IMR-90 (cell line): ENCODE measurements at regions not wholly inside any gene's neighbourhood (a gene's known extent, or its start where the extent isn't known, plus 50 kb on each side); places are given as distances from the start of the nearest gene placed in this dataset.

Experiments
- ATAC-seq: fragments of 200-7000 bp; cut with Tn5 transposase; 2 replicates; pipeline ENCODE4 v1.9.1; 2020; ENCODE audit warnings: low read depth, mild to moderate bottlenecking, moderate library complexity
- BruUV-seq: library from RNA; stranded (reverse); fragments of 400-500 nt; replicated peaks from 2 replicates; lab custom pipeline; 2021; lab: Mats Ljungman, UMichigan
- CTCF ChIA-PET: fragments of 300-600 bp; formaldehyde crosslinking; extraction: SDS; loops from one replicate; lab custom pipeline; 2021; ENCODE audit warnings: antibody characterized with exemption; lab: Yijun Ruan, JAX
- POLR2A ChIA-PET: fragments of 300-600 bp; sonication (Branson Sonifier 250); formaldehyde crosslinking; loops from one replicate; lab custom pipeline; 2022; ENCODE audit warnings: antibody characterized with exemption; ENCODE audit not compliant: unreplicated experiment; lab: Charles Lee
- DNase-seq: peaks from one replicate; pipeline ENCODE4 v3.0.0; 2013
- H2AFZ ChIP-seq: replicated peaks from 2 replicates; pipeline ENCODE3; 2013; ENCODE audit warnings: low read length, mild to moderate bottlenecking; ENCODE audit not compliant: poor library complexity
- H2AK5ac ChIP-seq: 2 replicates; pipeline ENCODE4 v1.6.1; 2013; ENCODE audit warnings: low read depth, low read length, inconsistent platforms
- H2AK9ac ChIP-seq: replicated peaks from 2 replicates; pipeline ENCODE3; 2013; ENCODE audit warnings: mild to moderate bottlenecking, low read depth, low read length, moderate library complexity; ENCODE audit not compliant: poor library complexity
- H2BK120ac ChIP-seq: 2 replicates; pipeline ENCODE4 v1.6.1; 2013; ENCODE audit warnings: low read depth, low read length, inconsistent platforms
- H2BK15ac ChIP-seq: 3 replicates; pipeline ENCODE4 v1.6.1; 2013; ENCODE audit warnings: low read depth, low read length, inconsistent platforms
- H2BK20ac ChIP-seq: 2 replicates; pipeline ENCODE4 v1.6.1; 2013; ENCODE audit warnings: low read depth, mild to moderate bottlenecking, inconsistent platforms, low read length, moderate library complexity
- H2BK5ac ChIP-seq: 2 replicates; pipeline ENCODE4 v1.6.1; 2013; ENCODE audit warnings: mild to moderate bottlenecking, low read depth, low read length, inconsistent platforms; ENCODE audit not compliant: poor library complexity, severe bottlenecking
- H3K14ac ChIP-seq: replicated peaks from 2 replicates; pipeline ENCODE4 v1.6.1; 2013; ENCODE audit warnings: low read depth, low read length, inconsistent platforms
- H3K18ac ChIP-seq: 2 replicates; pipeline ENCODE4 v1.6.1; 2013; ENCODE audit warnings: low read depth, low read length, control low read depth
- H3K23ac ChIP-seq: 2 replicates; pipeline ENCODE4 v1.6.1; 2013; ENCODE audit warnings: low read depth, low read length, inconsistent platforms
- H3K27ac ChIP-seq: 2 replicates; pipeline ENCODE4 v1.5.1; 2013; ENCODE audit warnings: mild to moderate bottlenecking, control low read depth, low read length; ENCODE audit not compliant: insufficient read depth
- H3K27me3 ChIP-seq: 2 replicates; pipeline ENCODE4 v1.6.1; 2013; ENCODE audit warnings: low read length; ENCODE audit not compliant: control insufficient read depth, insufficient read depth
- H3K36me3 ChIP-seq: 2 replicates; pipeline ENCODE4 v1.6.1; 2013; ENCODE audit warnings: low read length, mixed read lengths; ENCODE audit not compliant: control insufficient read depth, insufficient read depth
- H3K4ac ChIP-seq: 2 replicates; pipeline ENCODE4 v1.6.1; 2013; ENCODE audit warnings: low read depth, low read length, inconsistent platforms
- H3K4me1 ChIP-seq: 2 replicates; pipeline ENCODE4 v1.6.1; 2013; ENCODE audit warnings: low read length, mixed read lengths; ENCODE audit not compliant: control insufficient read depth, insufficient read depth
- H3K4me2 ChIP-seq: 2 replicates; pipeline ENCODE4 v1.6.1; 2013; ENCODE audit warnings: low read depth, mild to moderate bottlenecking, control low read depth, low read length, moderate library complexity
- H3K4me3 ChIP-seq: 2 replicates; pipeline ENCODE4 v1.5.1; 2013; ENCODE audit warnings: low read depth, mild to moderate bottlenecking, control low read depth, low read length, moderate library complexity; ENCODE audit not compliant: insufficient read depth
- H3K56ac ChIP-seq: 2 replicates; pipeline ENCODE4 v1.6.1; 2013; ENCODE audit warnings: low read length, inconsistent platforms; ENCODE audit not compliant: insufficient read depth; ENCODE audit errors: extremely low read depth
- H3K79me1 ChIP-seq, 2 experiments: 2 replicates each; pipeline ENCODE4 v1.6.1; 2013; ENCODE audit warnings: low read length in 2 of 2, inconsistent platforms in 1 of 2, low read depth in 1 of 2
- H3K9ac ChIP-seq: 2 replicates; pipeline ENCODE4 v1.6.1; 2013; ENCODE audit warnings: low read depth, low read length, control low read depth
- H3K9me1 ChIP-seq: 2 replicates; pipeline ENCODE4 v1.6.1; 2013; ENCODE audit warnings: low read length, inconsistent platforms; ENCODE audit not compliant: insufficient read depth
- H3K9me3 ChIP-seq: 2 replicates; pipeline ENCODE4 v1.6.1; 2013; ENCODE audit warnings: low read length; ENCODE audit not compliant: control insufficient read depth, insufficient read depth
- H4K20me1 ChIP-seq: 2 replicates; pipeline ENCODE4 v1.6.1; 2013; ENCODE audit warnings: low read length, inconsistent platforms; ENCODE audit not compliant: insufficient read depth
- H4K5ac ChIP-seq: 2 replicates; pipeline ENCODE4 v1.6.1; 2013; ENCODE audit warnings: mild to moderate bottlenecking, low read depth, low read length, control low read depth
- H4K8ac ChIP-seq, 2 experiments: 2 replicates each; pipeline ENCODE4 v1.6.1; 2013; ENCODE audit warnings: low read depth in 2 of 2, low read length in 2 of 2, control low read depth in 1 of 2, inconsistent platforms in 1 of 2
- H4K91ac ChIP-seq: 2 replicates; pipeline ENCODE4 v1.6.1; 2013; ENCODE audit warnings: low read depth, low read length, inconsistent platforms; ENCODE audit not compliant: insufficient read depth
- BHLHE40 ChIP-seq: fragments of 150-350 bp; IDR thresholded peaks from 2 replicates; pipeline ENCODE4 v1.6.1; 2016; ENCODE audit warnings: mild to moderate bottlenecking, low read depth, low read length
- CEBPB ChIP-seq: IDR thresholded peaks from 2 replicates; pipeline ENCODE4 v1.6.1; 2012; ENCODE audit warnings: low read depth, low read length, improper control_type of control experiment
- CHD1 ChIP-seq: IDR thresholded peaks from 2 replicates; pipeline ENCODE4 v1.6.1; 2012; ENCODE audit warnings: low read depth, low read length, improper control_type of control experiment
- FOS ChIP-seq: fragments of 150-350 bp; IDR thresholded peaks from 2 replicates; pipeline ENCODE4 v1.6.1; 2016; ENCODE audit warnings: low read depth, low read length
- MAFK ChIP-seq: IDR thresholded peaks from 2 replicates; pipeline ENCODE4 v1.6.1; 2012; ENCODE audit warnings: low read depth, low read length, improper control_type of control experiment
- MAZ ChIP-seq: IDR thresholded peaks from 2 replicates; pipeline ENCODE4 v1.6.1; 2012; ENCODE audit warnings: low read depth, mild to moderate bottlenecking, low read length, improper control_type of control experiment, moderate library complexity, borderline replicate concordance
- MXI1 ChIP-seq: IDR thresholded peaks from 2 replicates; pipeline ENCODE4 v1.6.1; 2012; ENCODE audit warnings: low read depth, mild to moderate bottlenecking, low read length, moderate library complexity, borderline replicate concordance
- NFE2L2 ChIP-seq: fragments of 150-350 bp; IDR thresholded peaks from 2 replicates; pipeline ENCODE4 v1.6.1; 2016; ENCODE audit warnings: low read depth, mild to moderate bottlenecking, low read length
- POLR2A ChIP-seq: IDR thresholded peaks from 2 replicates; pipeline ENCODE4 v1.6.1; 2012; ENCODE audit warnings: mild to moderate bottlenecking, low read depth, low read length
- RAD21 ChIP-seq: IDR thresholded peaks from 2 replicates; pipeline ENCODE4 v1.6.1; 2012; ENCODE audit warnings: low read length, improper control_type of control experiment
- RCOR1 ChIP-seq: IDR thresholded peaks from 2 replicates; pipeline ENCODE4 v1.6.1; 2012; ENCODE audit warnings: mild to moderate bottlenecking, low read length, improper control_type of control experiment; ENCODE audit not compliant: insufficient replicate concordance
- RFX5 ChIP-seq: IDR thresholded peaks from 2 replicates; pipeline ENCODE4 v1.8.0; 2012; ENCODE audit warnings: low read depth, mild to moderate bottlenecking, low read length, moderate library complexity
- SMC3 ChIP-seq: fragments of 150-350 bp; IDR thresholded peaks from 2 replicates; pipeline ENCODE4 v1.6.1; 2016; ENCODE audit warnings: low read depth, mild to moderate bottlenecking, antibody characterized with exemption, low read length, moderate library complexity
- WGBS, 2 experiments: methylation state at CpG; one replicate each; pipeline versions ENCODE4 v1.1.5 to v1.1.7; 2013; ENCODE audit warnings: missing lambda C conversion rate in 2 of 2; ENCODE audit not compliant: insufficient read length in 1 of 2; ENCODE audit errors: extremely low coverage in 2 of 2; 5-methylcytosine and 5-hydroxymethylcytosine counted together
- dilution Hi-C: fragments of 300-500 bp; cut with HindIII; formaldehyde crosslinking; loops from one replicate; pipeline ENCODE4 v1.14.3; 2018; ENCODE audit warnings: low sequenced_read_pairs; ENCODE audit not compliant: unreplicated experiment
- in situ Hi-C: fragments of 300-500 bp; cut with MboI; formaldehyde crosslinking; loops from 3 replicates; pipeline ENCODE4 v1.14.3; 2019; ENCODE audit warnings: low sequenced_read_pairs, inconsistent platforms, mixed read lengths
- intact Hi-C: fragments of 100-400 bp; cut with micrococcal nuclease; formaldehyde crosslinking; loops from 2 replicates; pipeline ENCODE4 v1.10.0; 2022
- TF ChIP-seq, protein P1 (sequence below): conservative IDR thresholded peaks from 2 replicates; pipeline ENCODE4 v1.5.1; 2012; ENCODE audit warnings: mild to moderate bottlenecking, low read depth, low read length, improper control_type of control experiment
- TF ChIP-seq, protein P2 (sequence below): fragments of 150-350 bp; IDR thresholded peaks from 2 replicates; pipeline ENCODE4 v1.6.1; 2017; ENCODE audit warnings: mild to moderate bottlenecking, antibody characterized with exemption, low read length, low read depth
- TF ChIP-seq, protein P3 (sequence below): fragments of 150-350 bp; IDR thresholded peaks from 2 replicates; pipeline ENCODE4 v1.6.1; 2016; ENCODE audit warnings: low read depth, mild to moderate bottlenecking, low read length, moderate library complexity, borderline replicate concordance

DNA sequence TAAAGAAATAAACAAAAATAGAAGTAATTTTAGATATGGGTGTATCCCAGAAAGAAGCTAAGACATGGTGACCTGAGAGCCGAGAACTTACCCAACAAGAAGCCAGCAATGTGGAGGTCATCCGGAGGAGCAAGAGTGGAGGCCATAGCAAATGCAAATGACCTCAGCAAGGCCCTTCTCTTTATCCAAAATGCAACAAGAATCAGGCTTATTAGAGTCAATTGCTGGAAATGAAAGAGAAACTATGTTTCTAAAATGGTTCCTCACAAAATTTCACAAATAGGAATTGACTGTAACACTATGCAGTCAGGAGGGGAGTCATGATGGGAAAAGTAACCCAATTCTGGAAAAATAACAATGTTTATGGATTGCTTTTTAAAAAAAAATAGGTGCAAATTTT lies 90.4 kb downstream of the TNFAIP3 start:
- ChIA-PET CTCF (interaction anchor here (0.7 kb wide), 1 partner anchor 614 kb away, joined by 3 read pairs; no protein-coding TSS in a partner anchor), POLR2A (no interaction called here)
- Histone ChIP-seq H2AK5ac (no peak overlapping the region), H3K18ac (no peak overlapping the region), H3K79me1 (no peaks in the 10 kb centered on the region), H2AFZ (no peak overlapping the region), H2BK5ac (no peak overlapping the region), H3K4me3 (no peak overlapping the region), H4K20me1 (no peaks in the 10 kb centered on the region), H2BK20ac (no peak overlapping the region), H3K4me1 (no peaks in the 10 kb centered on the region), H3K56ac (no peak overlapping the region), H3K23ac (no peak overlapping the region), H3K14ac (no peak overlapping the region), H4K8ac (no peak overlapping the region), H4K91ac (no peak overlapping the region), H2AK9ac (no peak overlapping the region), H3K27me3 (no peaks in the 10 kb centered on the region; the same call in none of the 2 replicates), H3K36me3 (no peaks in the 10 kb centered on the region), H2BK15ac (no peak overlapping the region), H3K9me1 (no peaks in the 10 kb centered on the region), H4K5ac (no peak overlapping the region), H3K4me2 (no peak overlapping the region), H3K9ac (no peak overlapping the region), H3K9me3 (peaks cover 2% of the 10 kb centered on the region; the same call in 1 of the 2 replicates), H3K4ac (no peak overlapping the region), H3K27ac (no peak overlapping the region), H2BK120ac (no peak overlapping the region)
- intact Hi-C loops: no loop called here
- TF ChIP-seq MXI1: no peak
- TF ChIP-seq RCOR1: no peak
- no peak for TF ChIP-seq POLR2A
- TF ChIP-seq FOS: no peak
- TF ChIP-seq, protein P1, sequence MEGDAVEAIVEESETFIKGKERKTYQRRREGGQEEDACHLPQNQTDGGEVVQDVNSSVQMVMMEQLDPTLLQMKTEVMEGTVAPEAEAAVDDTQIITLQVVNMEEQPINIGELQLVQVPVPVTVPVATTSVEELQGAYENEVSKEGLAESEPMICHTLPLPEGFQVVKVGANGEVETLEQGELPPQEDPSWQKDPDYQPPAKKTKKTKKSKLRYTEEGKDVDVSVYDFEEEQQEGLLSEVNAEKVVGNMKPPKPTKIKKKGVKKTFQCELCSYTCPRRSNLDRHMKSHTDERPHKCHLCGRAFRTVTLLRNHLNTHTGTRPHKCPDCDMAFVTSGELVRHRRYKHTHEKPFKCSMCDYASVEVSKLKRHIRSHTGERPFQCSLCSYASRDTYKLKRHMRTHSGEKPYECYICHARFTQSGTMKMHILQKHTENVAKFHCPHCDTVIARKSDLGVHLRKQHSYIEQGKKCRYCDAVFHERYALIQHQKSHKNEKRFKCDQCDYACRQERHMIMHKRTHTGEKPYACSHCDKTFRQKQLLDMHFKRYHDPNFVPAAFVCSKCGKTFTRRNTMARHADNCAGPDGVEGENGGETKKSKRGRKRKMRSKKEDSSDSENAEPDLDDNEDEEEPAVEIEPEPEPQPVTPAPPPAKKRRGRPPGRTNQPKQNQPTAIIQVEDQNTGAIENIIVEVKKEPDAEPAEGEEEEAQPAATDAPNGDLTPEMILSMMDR: no peak
- no peak for TF ChIP-seq RFX5
- TF ChIP-seq, protein P2, sequence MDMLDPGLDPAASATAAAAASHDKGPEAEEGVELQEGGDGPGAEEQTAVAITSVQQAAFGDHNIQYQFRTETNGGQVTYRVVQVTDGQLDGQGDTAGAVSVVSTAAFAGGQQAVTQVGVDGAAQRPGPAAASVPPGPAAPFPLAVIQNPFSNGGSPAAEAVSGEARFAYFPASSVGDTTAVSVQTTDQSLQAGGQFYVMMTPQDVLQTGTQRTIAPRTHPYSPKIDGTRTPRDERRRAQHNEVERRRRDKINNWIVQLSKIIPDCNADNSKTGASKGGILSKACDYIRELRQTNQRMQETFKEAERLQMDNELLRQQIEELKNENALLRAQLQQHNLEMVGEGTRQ: no peak
- TF ChIP-seq BHLHE40: no peak
- no peak for TF ChIP-seq CHD1
- TF ChIP-seq CEBPB: no peak
- TF ChIP-seq RAD21: no peak
- TF ChIP-seq NFE2L2: no peak
- no peak for TF ChIP-seq SMC3
- TF ChIP-seq MAZ: no peak
- TF ChIP-seq, protein P3, sequence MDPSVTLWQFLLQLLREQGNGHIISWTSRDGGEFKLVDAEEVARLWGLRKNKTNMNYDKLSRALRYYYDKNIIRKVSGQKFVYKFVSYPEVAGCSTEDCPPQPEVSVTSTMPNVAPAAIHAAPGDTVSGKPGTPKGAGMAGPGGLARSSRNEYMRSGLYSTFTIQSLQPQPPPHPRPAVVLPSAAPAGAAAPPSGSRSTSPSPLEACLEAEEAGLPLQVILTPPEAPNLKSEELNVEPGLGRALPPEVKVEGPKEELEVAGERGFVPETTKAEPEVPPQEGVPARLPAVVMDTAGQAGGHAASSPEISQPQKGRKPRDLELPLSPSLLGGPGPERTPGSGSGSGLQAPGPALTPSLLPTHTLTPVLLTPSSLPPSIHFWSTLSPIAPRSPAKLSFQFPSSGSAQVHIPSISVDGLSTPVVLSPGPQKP: no peak
- no peak for TF ChIP-seq MAFK
- ATAC-seq (no peak), DNase-seq (no peak)
- dilution Hi-C loops: no loop called here
- no CpG with 5 or more reads among the region's 2 CpGs for WGBS, 2 experiments
- in situ Hi-C loops: no loop called here
- BruUV-seq: no TSS peak
